ENCODE measurements at regions not wholly inside any gene's neighbourhood (a gene's known extent, or its start where the extent isn't known, plus 50 kb on each side); places are given as distances from the start of the nearest gene placed in this dataset.

DNA sequence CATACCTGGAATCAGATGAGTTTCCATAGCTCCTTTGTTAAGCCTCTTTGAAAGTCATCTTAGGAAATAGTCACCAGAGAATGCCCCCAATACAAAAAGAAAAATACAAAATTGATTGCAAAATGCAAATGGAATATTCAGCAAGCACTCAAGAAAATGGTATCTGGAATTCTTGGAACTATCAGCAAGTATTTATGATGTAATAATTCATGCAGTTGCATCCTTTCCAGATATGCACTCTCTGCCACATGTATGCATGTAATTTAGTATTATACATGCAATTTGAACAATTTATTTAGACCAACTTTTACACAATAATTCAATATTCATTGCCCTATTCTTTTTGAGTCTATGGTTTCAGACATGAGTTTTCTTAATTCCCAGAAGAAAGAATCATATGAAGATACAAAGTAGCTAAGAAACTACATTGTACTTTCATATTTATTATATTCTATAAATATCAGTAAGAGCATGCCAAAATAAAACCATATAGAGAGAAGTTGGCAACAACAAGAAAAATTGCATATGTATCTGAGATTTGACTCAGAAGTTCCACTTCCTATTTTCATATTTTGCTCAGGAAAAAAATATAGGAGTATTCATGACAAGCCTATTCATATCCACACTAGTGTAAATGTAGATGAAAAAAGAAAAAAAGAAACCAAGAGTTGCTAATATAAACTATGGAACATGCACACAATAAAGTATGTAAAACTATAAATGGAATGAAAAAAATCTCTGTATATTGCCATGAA is 338.5 kb downstream of the SEMA3D start:
- Histone ChIP-seq H2AFZ (ENCODE audit: low read length) (no peak overlapping the region), H3K9me2 (replicated peaks; ENCODE audit: insufficient read depth, low read length) (no peaks in the 10 kb centered on the region), H4K20me1 (ENCODE audit: insufficient read depth, low read length) (no peaks in the 10 kb centered on the region), H3K9ac (ENCODE audit: low read length) (no peak overlapping the region), H3K27ac (ENCODE audit: low read length) (no peak overlapping the region), H3F3A (ENCODE audit: insufficient read depth, low read length) (no peaks in the 10 kb centered on the region), H3K79me2 (ENCODE audit: low read length) (no peaks in the 10 kb centered on the region), H3K4me2 (ENCODE audit: low read depth, low read length) (no peak overlapping the region), H3K4me1 (ENCODE audit: low read length) (peaks cover 8% of the 10 kb centered on the region; the same call in 1 of the 2 replicates), H3K9me3 (replicated peaks; ENCODE audit: insufficient read depth, low read length) (no peaks in the 10 kb centered on the region), H3K36me3 (replicated peaks; ENCODE audit: insufficient read depth, low read length) (no peaks in the 10 kb centered on the region), H3K27me3 (replicated peaks; ENCODE audit: insufficient read depth, low read length) (no peaks in the 10 kb centered on the region), H3K4me3 (ENCODE audit: low read length) (no peak overlapping the region)
- TF ChIP-seq EZH2phosphoT487 (IDR thresholded peaks at IDR 0.05; ENCODE audit: low read length): no peak
- TF ChIP-seq, protein P1, sequence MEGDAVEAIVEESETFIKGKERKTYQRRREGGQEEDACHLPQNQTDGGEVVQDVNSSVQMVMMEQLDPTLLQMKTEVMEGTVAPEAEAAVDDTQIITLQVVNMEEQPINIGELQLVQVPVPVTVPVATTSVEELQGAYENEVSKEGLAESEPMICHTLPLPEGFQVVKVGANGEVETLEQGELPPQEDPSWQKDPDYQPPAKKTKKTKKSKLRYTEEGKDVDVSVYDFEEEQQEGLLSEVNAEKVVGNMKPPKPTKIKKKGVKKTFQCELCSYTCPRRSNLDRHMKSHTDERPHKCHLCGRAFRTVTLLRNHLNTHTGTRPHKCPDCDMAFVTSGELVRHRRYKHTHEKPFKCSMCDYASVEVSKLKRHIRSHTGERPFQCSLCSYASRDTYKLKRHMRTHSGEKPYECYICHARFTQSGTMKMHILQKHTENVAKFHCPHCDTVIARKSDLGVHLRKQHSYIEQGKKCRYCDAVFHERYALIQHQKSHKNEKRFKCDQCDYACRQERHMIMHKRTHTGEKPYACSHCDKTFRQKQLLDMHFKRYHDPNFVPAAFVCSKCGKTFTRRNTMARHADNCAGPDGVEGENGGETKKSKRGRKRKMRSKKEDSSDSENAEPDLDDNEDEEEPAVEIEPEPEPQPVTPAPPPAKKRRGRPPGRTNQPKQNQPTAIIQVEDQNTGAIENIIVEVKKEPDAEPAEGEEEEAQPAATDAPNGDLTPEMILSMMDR (IDR thresholded peaks at IDR 0.05; ENCODE audit: low read length): no peak
- DNase-seq: no peak

DNA sequence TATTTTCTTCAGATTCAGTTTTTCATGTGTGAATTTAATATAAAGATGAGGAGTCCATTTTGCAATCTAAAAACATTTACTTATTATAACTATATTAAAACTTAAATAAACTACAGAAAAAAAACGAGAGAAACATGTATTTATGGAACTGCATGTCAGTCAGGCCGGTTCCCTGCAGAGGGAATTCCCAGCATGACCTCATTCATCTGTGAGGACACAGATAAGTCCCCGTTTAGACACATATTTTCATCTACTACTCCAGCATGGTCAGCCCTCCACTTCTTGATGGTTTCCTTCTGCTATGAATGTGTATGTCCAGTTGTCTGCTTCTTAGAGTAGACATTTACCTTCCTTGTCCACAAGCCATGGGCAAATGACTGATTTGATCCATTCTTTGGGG is 339.1 kb downstream of the SEMA3D start:
- H3K27me3 ChIP-seq (replicated peaks; ENCODE audit: insufficient read depth, low read length): no peaks in the 10 kb centered on the region
- peaks cover 8% of the 10 kb centered on the region; the same call in 1 of the 2 replicates for H3K4me1 ChIP-seq (ENCODE audit: low read length)
- H3K4me3 ChIP-seq (ENCODE audit: low read length): no peak overlapping the region
- no peak overlapping the region for H3K4me2 ChIP-seq (ENCODE audit: low read depth, low read length)
- H3K9me3 ChIP-seq (replicated peaks; ENCODE audit: insufficient read depth, low read length): no peaks in the 10 kb centered on the region
- no peak overlapping the region for H2AFZ ChIP-seq (ENCODE audit: low read length)
- H3K9me2 ChIP-seq (replicated peaks; ENCODE audit: insufficient read depth, low read length): no peaks in the 10 kb centered on the region
- no peaks in the 10 kb centered on the region for H4K20me1 ChIP-seq (ENCODE audit: insufficient read depth, low read length)
- no peaks in the 10 kb centered on the region for H3K36me3 ChIP-seq (replicated peaks; ENCODE audit: insufficient read depth, low read length)
- no peak for DNase-seq
- no peaks in the 10 kb centered on the region for H3F3A ChIP-seq (ENCODE audit: insufficient read depth, low read length)
- TF ChIP-seq EZH2phosphoT487 (IDR thresholded peaks at IDR 0.05; ENCODE audit: low read length) (no peak), EZH2 (optimal IDR thresholded peaks at IDR 0.05; ENCODE audit: low read depth, low read length) (no peak)
- TF ChIP-seq, protein P1 (IDR thresholded peaks at IDR 0.05; ENCODE audit: low read length): no peak
- H3K79me2 ChIP-seq (ENCODE audit: low read length): no peaks in the 10 kb centered on the region
- no peak overlapping the region for H3K9ac ChIP-seq (ENCODE audit: low read length)
- no peak overlapping the region for H3K27ac ChIP-seq (ENCODE audit: low read length)

DNA sequence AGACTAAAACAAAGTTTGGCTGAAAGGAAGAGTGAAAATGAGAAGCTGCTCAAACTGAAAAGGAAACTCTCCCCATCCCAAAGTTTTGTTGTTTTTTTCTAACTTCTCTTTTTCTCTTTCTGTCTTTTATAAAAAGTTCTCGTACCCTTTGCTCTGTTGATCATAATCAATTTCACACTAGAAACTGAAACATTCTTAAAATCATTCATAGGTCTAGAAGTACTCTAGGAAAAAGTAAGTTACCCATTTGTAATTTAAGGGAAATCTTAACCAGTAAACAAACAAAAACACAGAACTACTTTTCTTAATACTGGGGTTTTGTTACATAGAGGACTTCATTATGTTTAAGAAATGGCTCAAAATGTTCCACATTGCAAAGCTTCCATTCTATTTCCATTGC is 339.8 kb downstream of the SEMA3D start:
- no peaks in the 10 kb centered on the region for H4K20me1 ChIP-seq (ENCODE audit: insufficient read depth, low read length)
- no peak overlapping the region for H3K4me2 ChIP-seq (ENCODE audit: low read depth, low read length)
- H3K36me3 ChIP-seq (replicated peaks; ENCODE audit: insufficient read depth, low read length): no peaks in the 10 kb centered on the region
- no peaks in the 10 kb centered on the region for H3K9me2 ChIP-seq (replicated peaks; ENCODE audit: insufficient read depth, low read length)
- H3K9ac ChIP-seq (ENCODE audit: low read length): no peak overlapping the region
- H2AFZ ChIP-seq (ENCODE audit: low read length): no peak overlapping the region
- H3K4me1 ChIP-seq (ENCODE audit: low read length): peaks cover 8% of the 10 kb centered on the region; the same call in 1 of the 2 replicates
- H3K27ac ChIP-seq (ENCODE audit: low read length): no peak overlapping the region
- H3K27me3 ChIP-seq (replicated peaks; ENCODE audit: insufficient read depth, low read length): no peaks in the 10 kb centered on the region
- no peak for DNase-seq
- no peaks in the 10 kb centered on the region for H3K79me2 ChIP-seq (ENCODE audit: low read length)
- no peaks in the 10 kb centered on the region for H3F3A ChIP-seq (ENCODE audit: insufficient read depth, low read length)
- no peak for TF ChIP-seq EZH2 (optimal IDR thresholded peaks at IDR 0.05; ENCODE audit: low read depth, low read length)
- TF ChIP-seq, protein P1 (IDR thresholded peaks at IDR 0.05; ENCODE audit: low read length): no peak
- H3K9me3 ChIP-seq (replicated peaks; ENCODE audit: insufficient read depth, low read length): no peaks in the 10 kb centered on the region
- H3K4me3 ChIP-seq (ENCODE audit: low read length): no peak overlapping the region

Data from MM.1S (cell line).